Upper lobe of left lung (tissue), 4 donors: ENCODE measurements at regions not wholly inside any gene's neighbourhood (a gene's known extent, or its start where the extent isn't known, plus 50 kb on each side); places are given as distances from the start of the nearest gene placed in this dataset.

ENCODE experiments used
- CTCF ChIP-seq, 6 experiments: fragments of 450-650 bp in 4 of 6; fragments of 200-600 bp in 2 of 6; sonication (generic) in 2 of 6; IDR thresholded peaks; one replicate each; pipeline ENCODE4 v1.5.1; 2016 to 2019; ENCODE audit warnings: antibody characterized with exemption in 6 of 6
- EP300 ChIP-seq, 4 donors: sonication (generic); formaldehyde crosslinking; IDR thresholded peaks; one replicate each; pipeline ENCODE4 v1.5.1; 2017; ENCODE audit warnings: antibody characterized with exemption in 4 of 4, control low read depth in 2 of 4
- POLR2A ChIP-seq, 4 donors: fragments of 450-650 bp; IDR thresholded peaks; one replicate each; pipeline ENCODE4 v1.5.1; 2016 to 2017; ENCODE audit warnings: antibody characterized with exemption in 4 of 4, mild to moderate bottlenecking in 2 of 4
- POLR2AphosphoS5 ChIP-seq, 2 donors: sonication (generic); formaldehyde crosslinking; IDR thresholded peaks; one replicate each; pipeline ENCODE4 v1.5.1; 2017; ENCODE audit warnings: antibody characterized with exemption in 2 of 2

- TF ChIP-seq CTCF (IDR thresholded peaks at IDR 0.05) (no peak), POLR2AphosphoS5 (IDR thresholded peaks at IDR 0.05) (no peak), POLR2A (IDR thresholded peaks at IDR 0.05) (no peak), EP300 (IDR thresholded peaks at IDR 0.05) (no peak)
These were observed 174.9 kb downstream of the CHIC2 start for GRCh38 chr4:53889326-53890055.
